Skeletal muscle tissue (tissue), 3 donors: ENCODE measurements at regions not wholly inside any gene's neighbourhood (a gene's known extent, or its start where the extent isn't known, plus 50 kb on each side); places are given as distances from the start of the nearest gene placed in this dataset.
"Not testable (repeated sequence)": the region's sequence is repeated elsewhere in the genome, so short reads cannot be mapped to it uniquely, and the experiment has no call there.

ENCODE experiments used
- H3K27ac ChIP-seq: one replicate; pipeline ENCODE4 v1.7.0; 2013; ENCODE audit warnings: mild to moderate bottlenecking, low read depth, low read length, inconsistent platforms
- H3K27me3 ChIP-seq, 3 donors: one replicate each; pipeline ENCODE4 v1.7.0; 2013; ENCODE audit warnings: low read length in 3 of 3; ENCODE audit not compliant: control insufficient read depth in 3 of 3, insufficient read depth in 3 of 3
- H3K36me3 ChIP-seq, 3 donors: one replicate each; pipeline ENCODE4 v1.7.0; 2013; ENCODE audit warnings: low read length in 3 of 3; ENCODE audit not compliant: control insufficient read depth in 3 of 3, insufficient read depth in 3 of 3
- H3K4me1 ChIP-seq, 3 donors: one replicate each; pipeline ENCODE4 v1.7.0; 2013; ENCODE audit warnings: low read length in 3 of 3, mild to moderate bottlenecking in 3 of 3; ENCODE audit not compliant: control insufficient read depth in 3 of 3, insufficient read depth in 3 of 3
- H3K4me3 ChIP-seq, 3 donors: one replicate each; pipeline ENCODE4 v1.7.0; 2013; ENCODE audit warnings: low read length in 3 of 3
- H3K9ac ChIP-seq, 3 donors: one replicate each; pipeline ENCODE4 v1.7.0; 2013; ENCODE audit warnings: low read length in 3 of 3, mild to moderate bottlenecking in 3 of 3, moderate library complexity in 2 of 3, low read depth in 1 of 3
- H3K9me3 ChIP-seq, 3 donors: one replicate each; pipeline ENCODE4 v1.7.0; 2013; ENCODE audit warnings: low read length in 3 of 3; ENCODE audit not compliant: control insufficient read depth in 3 of 3
- donor health status: Osteomylitis.

- not testable (repeated sequence) for H3K4me3 ChIP-seq, H3K4me1 ChIP-seq, H3K9me3 ChIP-seq, H3K9ac ChIP-seq, H3K36me3 ChIP-seq, H3K27ac ChIP-seq
- peaks cover 11 to 17% (median 12%) of the 10 kb centered on the region in 3 donors for H3K27me3 ChIP-seq
Measured at GRCh38 chr3:87789049-87789448, 269.8 kb downstream of the CGGBP1 start.

DNA sequence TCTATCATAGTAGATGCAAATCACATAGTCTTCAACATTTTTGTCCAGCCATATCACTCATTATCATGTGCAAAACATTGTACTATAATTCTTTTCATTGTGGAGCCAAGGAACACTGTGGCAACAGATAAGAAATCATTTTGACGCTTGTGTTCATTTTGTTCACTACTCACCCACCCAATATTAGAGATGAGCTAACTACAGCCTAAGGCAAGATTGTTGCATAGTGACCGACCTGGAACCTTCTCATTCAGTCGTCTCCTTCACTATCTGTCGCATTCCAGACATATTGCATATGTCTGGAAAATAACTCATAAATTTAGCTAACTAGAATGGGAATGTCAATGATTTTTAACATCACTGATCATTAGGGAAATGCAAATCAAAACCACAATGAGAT lies 270.3 kb downstream of the CGGBP1 start:
- H3K4me1 ChIP-seq, result no peaks in the 10 kb centered on the region
- H3K27ac ChIP-seq, result no peak overlapping the region
- H3K9me3 ChIP-seq, result no peaks in the 10 kb centered on the region
- H3K9ac ChIP-seq, result no peak overlapping the region
- no peaks in the 10 kb centered on the region for H3K36me3 ChIP-seq
- peaks cover 9 to 17% (median 12%) of the 10 kb centered on the region in 3 donors for H3K27me3 ChIP-seq
- H3K4me3 ChIP-seq, result no peak overlapping the region

DNA sequence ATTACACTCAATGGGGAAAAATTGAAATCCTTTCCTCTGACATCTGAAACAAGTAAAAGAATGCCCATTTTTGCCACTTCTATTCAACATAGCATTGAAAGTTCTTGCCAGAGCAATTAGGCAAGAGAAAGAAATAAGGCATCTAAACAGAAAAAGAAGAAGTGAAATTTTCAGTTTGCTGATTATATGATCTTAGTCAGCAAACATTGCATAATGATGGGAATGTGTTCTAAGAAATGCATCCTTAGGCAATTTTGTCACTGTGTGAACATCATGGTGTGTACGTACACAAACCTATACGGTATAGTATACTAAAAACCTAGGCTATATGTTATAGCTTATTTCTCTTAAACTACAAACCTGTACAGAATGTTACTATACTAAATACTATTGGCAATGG lies 278.0 kb downstream of the CGGBP1 start:
- no peaks in the 10 kb centered on the region for H3K36me3 ChIP-seq
- no peak overlapping the region for H3K9ac ChIP-seq
- H3K4me1 ChIP-seq, result no peaks in the 10 kb centered on the region
- H3K9me3 ChIP-seq, result no peaks in the 10 kb centered on the region
- H3K4me3 ChIP-seq, result no peak overlapping the region
- no peaks in the 10 kb centered on the region for H3K27me3 ChIP-seq
- no peak overlapping the region for H3K27ac ChIP-seq

DNA sequence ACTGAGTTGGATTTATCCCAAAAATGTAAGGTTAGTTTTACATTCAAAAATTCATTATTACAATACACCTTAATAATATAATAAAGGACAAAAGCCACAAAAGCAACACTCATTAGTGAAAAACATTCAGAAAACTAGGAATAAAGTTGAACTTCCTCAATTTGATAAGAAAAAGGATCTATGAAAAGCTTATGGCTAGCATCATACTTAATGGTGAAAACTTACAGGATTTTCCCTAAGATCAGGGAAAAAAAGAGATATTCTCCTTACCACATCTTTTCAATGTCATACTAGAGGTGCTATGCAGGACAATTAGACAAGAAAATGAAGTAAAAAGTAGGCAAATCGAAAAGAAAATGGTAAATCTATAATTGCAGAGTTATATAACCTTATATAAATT lies 279.9 kb downstream of the CGGBP1 start:
- Histone ChIP-seq H3K4me1 (no peaks in the 10 kb centered on the region), H3K4me3 (no peak overlapping the region), H3K27ac (no peak overlapping the region), H3K27me3 (no peaks in the 10 kb centered on the region), H3K9me3 (no peaks in the 10 kb centered on the region), H3K36me3 (no peaks in the 10 kb centered on the region), H3K9ac (no peak overlapping the region)

GRCh38 chr3:87771337-87772192 lies 287.2 kb downstream of the CGGBP1 start:
- Histone ChIP-seq H3K27ac (no peak overlapping the region), H3K4me1 (no peaks in the 10 kb centered on the region), H3K36me3 (no peaks in the 10 kb centered on the region), H3K9me3 (no peaks in the 10 kb centered on the region), H3K4me3 (no peak overlapping the region), H3K27me3 (no peaks in the 10 kb centered on the region), H3K9ac (no peak overlapping the region)

GRCh38 chr3:87766721-87767120 lies 292.1 kb downstream of the CGGBP1 start:
- no peaks in the 10 kb centered on the region for H3K36me3 ChIP-seq
- no peaks in the 10 kb centered on the region for H3K9me3 ChIP-seq
- H3K27me3 ChIP-seq, result no peaks in the 10 kb centered on the region
- no peak overlapping the region for H3K4me3 ChIP-seq
- no peak overlapping the region for H3K27ac ChIP-seq
- H3K9ac ChIP-seq, result no peak overlapping the region
- H3K4me1 ChIP-seq, result no peaks in the 10 kb centered on the region

- no peaks in the 10 kb centered on the region for H3K27me3 ChIP-seq
- H3K4me1 ChIP-seq, result no peaks in the 10 kb centered on the region
- no peaks in the 10 kb centered on the region for H3K36me3 ChIP-seq
- no peak overlapping the region for H3K9ac ChIP-seq
- H3K27ac ChIP-seq, result no peak overlapping the region
- no peaks in the 10 kb centered on the region for H3K9me3 ChIP-seq
- no peak overlapping the region for H3K4me3 ChIP-seq
Measured at GRCh38 chr3:87765256-87765655, 293.5 kb downstream of the CGGBP1 start.

DNA sequence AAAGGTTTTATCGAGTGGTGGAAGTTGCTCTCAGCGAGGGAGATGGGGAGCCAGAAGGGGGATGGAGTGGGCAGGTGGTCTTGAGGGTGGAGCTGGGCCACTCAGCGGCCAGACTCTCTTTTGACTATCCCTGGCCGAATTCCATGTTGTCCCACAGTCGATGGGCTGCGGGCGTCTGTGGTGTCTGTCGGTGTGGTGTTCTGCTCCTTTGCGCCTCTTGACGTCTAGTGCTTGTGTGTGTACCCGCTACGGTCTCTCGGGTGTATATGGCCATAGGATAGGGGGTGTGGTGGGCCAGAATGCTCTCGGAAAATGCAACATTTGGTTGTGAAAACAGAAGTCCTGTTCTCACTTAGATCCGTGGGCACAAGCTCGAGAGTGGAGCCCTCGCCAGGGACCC lies 297.0 kb downstream of the CGGBP1 start:
- no peaks in the 10 kb centered on the region for H3K36me3 ChIP-seq
- no peak overlapping the region for H3K9ac ChIP-seq
- no peak overlapping the region for H3K27ac ChIP-seq
- no peaks in the 10 kb centered on the region for H3K27me3 ChIP-seq
- no peaks in the 10 kb centered on the region for H3K9me3 ChIP-seq
- H3K4me1 ChIP-seq, result no peaks in the 10 kb centered on the region
- H3K4me3 ChIP-seq, result no peak overlapping the region

DNA sequence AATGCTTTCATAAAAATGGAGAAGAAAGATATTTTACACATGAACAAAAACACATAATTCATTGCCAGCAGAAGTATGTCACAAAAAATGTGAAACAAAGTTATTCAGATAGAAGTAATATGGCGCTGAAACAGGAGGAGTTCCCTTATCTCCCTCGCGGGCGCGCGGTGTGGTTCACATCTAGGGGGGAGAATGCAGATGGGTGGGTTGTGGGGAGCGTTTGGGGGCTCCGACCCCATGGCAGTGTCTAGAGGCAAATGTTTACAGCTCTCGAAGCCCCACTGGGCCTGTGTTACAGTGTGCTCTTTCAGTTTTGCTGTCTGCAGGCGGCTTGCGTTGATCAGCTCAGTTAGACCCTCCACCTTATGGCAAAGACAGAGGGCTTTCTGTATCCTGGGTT lies 297.5 kb downstream of the CGGBP1 start:
- Histone ChIP-seq H3K9me3 (no peaks in the 10 kb centered on the region), H3K27ac (no peak overlapping the region), H3K4me3 (no peak overlapping the region), H3K4me1 (no peaks in the 10 kb centered on the region), H3K9ac (no peak overlapping the region), H3K36me3 (no peaks in the 10 kb centered on the region), H3K27me3 (no peaks in the 10 kb centered on the region)

DNA sequence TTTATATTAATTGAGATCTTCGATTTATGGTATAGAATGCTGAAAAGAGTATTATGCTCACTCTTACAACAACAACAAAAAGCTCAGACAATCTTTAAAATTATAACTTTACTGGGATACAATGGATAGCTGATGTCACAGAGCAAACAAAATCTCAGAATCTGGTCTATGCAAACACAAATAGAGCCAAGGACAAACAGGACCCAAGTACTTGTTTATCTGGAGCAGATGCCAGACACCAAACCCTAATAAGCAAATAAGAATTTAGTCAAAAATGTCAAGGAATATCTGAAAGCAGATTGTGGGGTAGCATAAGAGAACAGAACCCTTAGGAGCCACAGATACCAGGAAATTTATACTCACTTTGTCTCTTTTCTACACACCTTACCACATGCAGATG lies 302.2 kb downstream of the CGGBP1 start:
- no peaks in the 10 kb centered on the region for H3K27me3 ChIP-seq
- no peak overlapping the region for H3K4me3 ChIP-seq

More for the DNA sequence above, 302.2 kb downstream of the CGGBP1 start:
- H3K9me3 ChIP-seq, result no peaks in the 10 kb centered on the region
- no peaks in the 10 kb centered on the region for H3K36me3 ChIP-seq
- no peak overlapping the region for H3K27ac ChIP-seq
- no peaks in the 10 kb centered on the region for H3K4me1 ChIP-seq
- H3K9ac ChIP-seq, result no peak overlapping the region
